Osteocyte (in vitro differentiated cells): ENCODE measurements at regions not wholly inside any gene's neighbourhood (a gene's known extent, or its start where the extent isn't known, plus 50 kb on each side); places are given as distances from the start of the nearest gene placed in this dataset.

Experiments used
- DNase-seq: peaks from one replicate; pipeline ENCODE4 v3.0.0; 2021; ENCODE audit warnings: mixed read lengths; ENCODE audit not compliant: unreplicated experiment; ENCODE audit errors: extremely low spot score
- H3K27ac Mint-ChIP-seq: one replicate; pipeline ENCODE4 v1.8.0; 2021; ENCODE audit warnings: mild to moderate bottlenecking, mixed read lengths; ENCODE audit not compliant: unreplicated experiment
- H3K27me3 Mint-ChIP-seq: one replicate; pipeline ENCODE4 v1.8.0; 2021; ENCODE audit warnings: mixed read lengths; ENCODE audit not compliant: unreplicated experiment
- H3K36me3 Mint-ChIP-seq: one replicate; pipeline ENCODE4 v1.8.0; 2021; ENCODE audit warnings: mixed read lengths; ENCODE audit not compliant: unreplicated experiment
- H3K4me1 Mint-ChIP-seq: one replicate; pipeline ENCODE4 v1.8.0; 2021; ENCODE audit warnings: mixed read lengths; ENCODE audit not compliant: unreplicated experiment
- H3K4me3 Mint-ChIP-seq: one replicate; pipeline ENCODE4 v1.8.0; 2021; ENCODE audit warnings: mild to moderate bottlenecking, moderate library complexity, mixed read lengths; ENCODE audit not compliant: unreplicated experiment
- H3K9me3 Mint-ChIP-seq: one replicate; pipeline ENCODE4 v1.8.0; 2021; ENCODE audit warnings: mixed read lengths; ENCODE audit not compliant: unreplicated experiment
- CTCF ChIP-seq: fragments of 200-600 bp; sonication (generic); IDR thresholded peaks from 2 replicates; pipeline ENCODE4 v1.5.0; 2021; ENCODE audit warnings: antibody characterized with exemption, mild to moderate bottlenecking, moderate library complexity

DNA sequence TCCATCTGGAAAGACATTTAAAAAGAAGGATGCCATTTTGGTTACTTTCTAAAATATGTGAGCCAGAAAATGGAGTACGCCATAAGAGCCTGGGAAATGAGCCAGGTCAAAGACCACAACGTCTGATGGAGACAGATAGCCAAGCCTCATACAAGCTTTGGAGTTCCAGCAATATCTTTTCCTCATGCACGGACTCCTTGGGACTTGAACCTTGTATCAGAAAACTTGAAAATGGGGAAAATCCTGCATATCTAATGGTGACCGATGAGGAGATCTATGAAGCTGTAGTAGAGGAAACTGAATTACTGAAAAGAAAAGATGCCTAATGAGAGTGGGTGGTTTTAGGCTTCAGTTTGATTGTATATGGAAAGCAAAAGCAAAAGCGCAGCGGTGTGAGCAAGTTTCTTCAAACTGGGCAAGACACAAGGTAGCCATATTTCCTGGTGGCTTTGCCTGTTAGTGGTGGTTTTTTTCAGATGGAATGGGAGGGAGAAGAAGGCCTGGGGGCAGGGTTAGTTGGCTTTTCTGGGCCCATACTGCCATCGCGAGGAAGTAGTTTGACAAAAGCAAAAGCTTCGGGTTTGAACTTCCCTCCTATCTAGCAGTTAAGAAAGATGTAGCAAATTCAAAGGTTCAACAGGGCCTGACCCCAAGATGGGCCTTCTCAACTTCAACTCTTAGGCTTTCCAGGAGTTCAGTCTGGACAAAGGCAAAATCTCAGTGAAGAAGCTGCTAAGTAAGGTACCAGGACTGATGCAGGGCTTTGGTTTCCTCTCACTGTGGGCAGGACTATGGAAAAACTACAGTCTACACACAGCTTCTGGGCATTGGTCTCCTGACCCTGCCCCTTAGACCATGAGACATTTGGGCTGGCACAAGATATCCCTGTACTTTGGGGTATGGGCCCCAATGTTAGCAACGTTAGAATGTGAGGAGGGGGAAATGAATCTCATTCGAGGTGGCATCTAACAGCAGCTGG is 210.0 kb upstream of the STK26 start:
- no peak overlapping the region for H3K4me3 Mint-ChIP-seq
- no peaks in the 10 kb centered on the region for H3K27me3 Mint-ChIP-seq
- DNase-seq, result no peak
- H3K27ac Mint-ChIP-seq, result no peak overlapping the region
- H3K9me3 Mint-ChIP-seq, result peaks cover 25% of the 10 kb centered on the region
- no peak for TF ChIP-seq CTCF
- no peaks in the 10 kb centered on the region for H3K4me1 Mint-ChIP-seq
- peaks cover 2% of the 10 kb centered on the region for H3K36me3 Mint-ChIP-seq

GRCh38 chrX:131816551-131817136 is 206.5 kb upstream of the STK26 start:
- DNase-seq, result no peak
- H3K4me1 Mint-ChIP-seq, result no peaks in the 10 kb centered on the region
- peaks cover 25% of the 10 kb centered on the region for H3K9me3 Mint-ChIP-seq
- H3K27ac Mint-ChIP-seq, result no peak overlapping the region
- TF ChIP-seq CTCF, result no peak
- no peaks in the 10 kb centered on the region for H3K27me3 Mint-ChIP-seq
- no peak overlapping the region for H3K4me3 Mint-ChIP-seq
- H3K36me3 Mint-ChIP-seq, result peaks cover 2% of the 10 kb centered on the region

DNA sequence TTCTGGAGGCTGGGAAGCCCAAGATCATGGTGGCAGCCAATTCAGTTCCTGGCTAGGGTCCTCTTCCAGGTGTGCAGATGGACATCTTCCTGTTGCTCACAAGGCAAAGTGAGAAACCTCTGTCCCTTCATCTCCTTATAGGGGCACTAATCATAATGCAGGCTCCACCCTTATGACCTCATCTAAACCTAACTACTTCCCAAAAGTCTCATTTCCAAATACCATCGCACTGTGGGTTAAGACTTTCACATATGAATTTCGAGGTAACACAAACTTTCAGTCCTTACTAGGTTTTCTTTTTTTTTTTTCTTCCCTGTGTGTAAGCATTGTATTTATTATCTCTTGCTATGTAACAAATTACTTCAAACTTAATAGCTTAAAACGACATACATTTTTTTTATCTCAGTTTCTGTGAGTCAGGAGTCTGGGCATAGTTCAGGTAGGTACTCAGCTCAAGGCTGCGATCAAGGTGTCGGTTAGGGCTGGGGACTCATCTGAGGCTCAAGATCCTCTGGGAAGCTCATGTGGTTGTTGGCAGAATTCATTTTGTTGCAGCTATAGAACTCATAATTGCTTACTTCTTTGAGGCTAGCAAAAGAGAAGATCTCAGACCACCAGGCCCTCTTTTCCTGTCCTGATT is 204.7 kb upstream of the STK26 start:
- DNase-seq, result no peak
- no peaks in the 10 kb centered on the region for H3K27me3 Mint-ChIP-seq
- no peak overlapping the region for H3K27ac Mint-ChIP-seq
- TF ChIP-seq CTCF, result no peak
- no peak overlapping the region for H3K4me3 Mint-ChIP-seq
- H3K9me3 Mint-ChIP-seq, result peaks cover 21% of the 10 kb centered on the region
- H3K36me3 Mint-ChIP-seq, result peaks cover 2% of the 10 kb centered on the region
- no peaks in the 10 kb centered on the region for H3K4me1 Mint-ChIP-seq

- no peak overlapping the region for H3K4me3 Mint-ChIP-seq
- no peak for DNase-seq
- peaks cover under 1% of the 10 kb centered on the region for H3K9me3 Mint-ChIP-seq
- H3K27ac Mint-ChIP-seq, result no peak overlapping the region
- H3K4me1 Mint-ChIP-seq, result no peaks in the 10 kb centered on the region
- peaks cover 2% of the 10 kb centered on the region for H3K36me3 Mint-ChIP-seq
- no peaks in the 10 kb centered on the region for H3K27me3 Mint-ChIP-seq
- TF ChIP-seq CTCF, result no peak
Measured at GRCh38 chrX:131821945-131822622, 201.0 kb upstream of the STK26 start.
